Upper lobe of left lung (tissue), 6 donors: ENCODE measurements at regions not wholly inside any gene's neighbourhood (a gene's known extent, or its start where the extent isn't known, plus 50 kb on each side); places are given as distances from the start of the nearest gene placed in this dataset.
"Not testable (repeated sequence)": the region's sequence is repeated elsewhere in the genome, so short reads cannot be mapped to it uniquely, and the experiment has no call there.

Experiments used
- ATAC-seq, 2 donors: fragments of 200-7000 bp; cut with Tn5 transposase; one replicate each; pipeline ENCODE4 v1.9.1; 2022; ENCODE audit warnings: mild to moderate bottlenecking in 2 of 2, moderate library complexity in 2 of 2; ENCODE audit not compliant: low FRiP score in 2 of 2
- DNase-seq, 2 donors: peaks; one replicate each; pipeline ENCODE4 v3.0.0-alpha.2; 2019 to 2020
- H3K27ac ChIP-seq, 4 donors: fragments of 200-600 bp; sonication (generic); one replicate each; pipeline ENCODE4 v1.5.1; 2016 to 2019
- H3K27me3 ChIP-seq, 4 donors: fragments of 200-600 bp; sonication (generic); one replicate each; pipeline ENCODE4 v1.5.1; 2017 to 2019
- H3K36me3 ChIP-seq, 4 donors: fragments of 200-600 bp; sonication (generic); one replicate each; pipeline ENCODE4 v1.5.1; 2016 to 2019
- H3K4me1 ChIP-seq, 4 donors: fragments of 200-600 bp; sonication (generic); one replicate each; pipeline ENCODE4 v1.5.1; 2018 to 2019
- H3K4me3 ChIP-seq, 4 donors: fragments of 200-600 bp; sonication (generic); one replicate each; pipeline ENCODE4 v1.5.1; 2017 to 2019; ENCODE audit warnings: mild to moderate bottlenecking in 2 of 4, moderate library complexity in 1 of 4
- H3K9me3 ChIP-seq, 4 donors: fragments of 200-600 bp; sonication (generic); one replicate each; pipeline ENCODE4 v1.5.1; 2018 to 2019
- WGBS, 2 donors: methylation state at CpG; one replicate each; pipeline ENCODE4 v1.1.5; 2017 to 2018; 5-methylcytosine and 5-hydroxymethylcytosine counted together
- donor health status: DM: no; HTN: no; CAD: no; lungs with moderate emphysema.
- donor health status: DM: no; HTN: yes; CAD: no; lungs with severe emphysema.

DNA sequence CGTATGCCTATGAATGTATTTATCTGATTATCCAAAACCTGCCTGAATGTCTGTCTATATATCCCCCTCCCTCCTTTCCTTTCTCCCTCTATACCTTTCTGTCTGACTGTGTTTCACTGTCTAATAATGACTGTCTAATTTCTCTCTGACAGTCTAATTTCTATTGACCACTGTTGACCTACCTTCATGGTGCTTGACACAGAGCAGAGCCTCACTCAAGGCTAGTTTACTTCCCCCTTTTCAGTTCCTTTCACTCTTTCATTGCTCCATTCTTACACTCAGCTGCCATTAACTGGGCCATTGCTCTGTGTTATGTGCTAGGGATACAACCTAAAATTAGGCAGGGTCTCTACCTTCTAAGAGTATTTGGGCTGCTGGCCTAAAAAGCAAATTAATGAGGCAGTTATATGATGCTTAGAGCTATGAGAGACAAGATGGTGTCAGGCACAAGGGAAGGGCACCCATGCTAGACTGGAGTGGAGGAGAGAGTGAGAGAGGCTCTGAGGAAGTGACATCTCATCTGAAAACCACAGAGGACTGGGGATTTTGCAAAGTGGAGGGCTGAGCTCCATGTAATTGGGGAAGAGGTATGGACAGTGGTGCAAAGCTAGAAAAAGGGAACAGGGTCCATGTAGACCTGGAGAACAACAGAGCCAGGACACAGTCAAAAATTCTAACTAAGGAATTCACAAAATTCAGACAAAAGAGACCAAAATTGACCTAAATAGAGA lies 348.6 kb upstream of the CHRNA7 start:
- not testable (repeated sequence) for DNase-seq, ATAC-seq
- 94% methylated on average over 1 of the region's 1 CpG for WGBS, 2 donors

DNA sequence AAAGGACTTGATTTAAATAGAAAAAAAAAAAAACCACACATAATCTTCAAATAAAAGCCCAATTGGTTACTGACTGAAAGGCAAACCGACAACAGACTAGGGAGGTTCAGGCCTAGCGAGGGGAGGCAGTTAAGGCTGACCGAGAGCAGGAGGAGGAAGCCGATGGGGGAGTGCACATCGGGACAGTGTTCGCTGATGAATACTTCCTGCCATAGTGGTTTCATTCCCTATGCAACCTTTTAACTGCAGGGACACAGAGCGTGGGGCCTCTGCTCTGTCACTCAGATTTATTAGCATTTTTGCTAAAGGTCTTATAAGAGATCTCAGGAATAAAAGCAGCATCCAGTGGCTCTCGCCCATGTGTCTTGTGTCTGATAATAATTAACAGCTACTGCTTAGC lies 343.2 kb upstream of the CHRNA7 start:
- 60 to 73% methylated on average over 8 of the region's 8 CpGs for WGBS, 2 donors

More for the DNA sequence above, 348.6 kb upstream of the CHRNA7 start:
- H3K27ac ChIP-seq, H3K4me3 ChIP-seq, H3K4me1 ChIP-seq, H3K36me3 ChIP-seq, H3K27me3 ChIP-seq, H3K9me3 ChIP-seq: not testable (repeated sequence)

DNA sequence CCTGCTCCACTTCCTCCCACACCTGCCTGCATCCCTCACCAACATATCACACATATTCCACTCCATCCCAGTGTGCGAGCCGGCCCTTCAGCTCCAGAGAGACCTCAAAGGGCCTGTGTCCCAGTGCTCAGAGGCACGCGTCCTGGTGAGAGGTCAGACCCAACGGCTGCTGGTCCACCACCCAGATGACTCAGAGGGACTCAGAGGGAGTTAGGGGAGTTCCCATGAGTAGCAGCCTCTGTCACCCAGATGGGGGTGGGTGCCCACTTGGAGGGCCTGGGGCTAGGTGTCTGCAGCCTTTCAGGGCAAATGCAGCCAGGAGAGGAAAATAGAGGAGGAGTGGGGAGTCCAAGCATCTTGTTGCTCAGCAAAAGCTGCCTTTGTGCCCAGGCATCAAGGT lies 333.8 kb upstream of the CHRNA7 start:
- H3K9me3 ChIP-seq, H3K27ac ChIP-seq, H3K36me3 ChIP-seq, H3K4me1 ChIP-seq, ATAC-seq, H3K4me3 ChIP-seq, DNase-seq, H3K27me3 ChIP-seq: not testable (repeated sequence)
- 33% methylated on average over 1 of the region's 5 CpGs; no CpG with 5 or more reads in 1 of the 2 donors for WGBS, 2 donors

More for the DNA sequence above, 343.2 kb upstream of the CHRNA7 start:
- ATAC-seq, DNase-seq, H3K4me1 ChIP-seq, H3K27me3 ChIP-seq, H3K27ac ChIP-seq, H3K9me3 ChIP-seq, H3K4me3 ChIP-seq, H3K36me3 ChIP-seq: not testable (repeated sequence)

DNA sequence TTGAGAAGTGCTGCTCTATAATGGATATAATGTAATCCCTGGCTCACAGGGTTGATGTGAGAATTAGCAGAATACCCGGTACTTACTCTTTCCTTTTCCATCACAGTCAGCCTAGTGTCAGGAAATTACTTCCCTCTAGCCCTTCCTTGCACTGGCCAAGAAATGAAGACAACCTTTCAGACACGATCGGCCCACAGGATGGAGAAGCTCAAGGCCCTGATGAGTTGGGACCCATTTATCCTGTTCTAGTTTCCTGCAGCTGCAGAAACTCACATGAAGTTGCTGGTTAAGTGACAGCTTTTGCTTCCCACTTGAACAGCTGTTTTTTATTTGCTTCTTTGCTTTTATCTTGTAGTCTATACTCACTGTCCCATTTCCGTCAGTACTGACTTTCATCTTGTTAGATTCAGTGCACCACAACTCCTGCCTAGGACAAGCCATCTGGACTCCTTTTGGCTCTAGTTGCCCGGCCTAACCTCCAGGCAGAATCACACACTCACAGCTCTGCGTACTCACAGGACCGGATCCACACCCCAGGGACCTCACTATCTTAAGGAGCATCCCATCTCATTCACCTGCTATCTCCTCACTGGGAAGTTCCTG lies 325.1 kb upstream of the CHRNA7 start:
- not testable (repeated sequence) for H3K36me3 ChIP-seq, H3K27ac ChIP-seq, H3K4me1 ChIP-seq, H3K9me3 ChIP-seq, H3K4me3 ChIP-seq, H3K27me3 ChIP-seq, DNase-seq, ATAC-seq
- 45 to 64% methylated on average over 2 to 4 of the region's 7 CpGs for WGBS, 2 donors

DNA sequence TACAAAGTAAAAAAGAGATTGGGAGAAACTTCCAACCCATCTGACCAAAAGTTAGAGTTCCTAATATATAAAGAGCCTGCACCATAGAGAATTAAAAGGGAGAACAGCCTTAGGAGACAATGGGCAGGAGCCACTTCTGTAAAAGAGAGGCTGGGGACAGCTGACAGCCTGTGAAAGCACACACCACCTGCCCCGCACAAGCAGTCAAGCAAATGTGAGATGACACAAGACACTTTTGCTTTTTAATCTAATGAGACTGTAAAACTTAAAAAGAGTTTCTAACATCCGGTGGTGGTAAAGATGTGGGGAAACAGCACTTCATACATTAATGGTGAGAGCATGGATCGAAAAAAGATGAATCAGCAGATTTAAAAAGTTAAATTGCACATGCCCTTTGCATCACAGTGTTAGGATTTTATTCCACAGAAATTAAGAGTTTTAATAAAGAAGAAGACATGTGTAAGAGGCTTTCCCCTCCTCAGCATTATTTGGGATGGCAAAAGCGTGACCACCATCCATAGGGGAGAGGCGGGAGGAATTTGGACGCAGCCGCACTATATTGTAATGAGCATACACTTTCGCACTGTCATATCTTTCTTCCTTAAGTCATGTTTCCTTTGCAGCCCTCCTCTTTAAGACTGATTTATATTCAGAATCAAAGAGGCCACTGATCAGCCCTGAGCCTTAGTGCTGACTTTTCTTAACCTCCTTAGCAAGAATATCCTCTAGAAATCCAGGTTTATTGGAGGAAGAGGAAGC lies 322.2 kb upstream of the CHRNA7 start:
- H3K36me3 ChIP-seq, DNase-seq, H3K27ac ChIP-seq, H3K4me3 ChIP-seq, H3K9me3 ChIP-seq, H3K27me3 ChIP-seq, H3K4me1 ChIP-seq, ATAC-seq: not testable (repeated sequence)
- 78 to 83% methylated on average over 2 of the region's 8 CpGs for WGBS, 2 donors

DNA sequence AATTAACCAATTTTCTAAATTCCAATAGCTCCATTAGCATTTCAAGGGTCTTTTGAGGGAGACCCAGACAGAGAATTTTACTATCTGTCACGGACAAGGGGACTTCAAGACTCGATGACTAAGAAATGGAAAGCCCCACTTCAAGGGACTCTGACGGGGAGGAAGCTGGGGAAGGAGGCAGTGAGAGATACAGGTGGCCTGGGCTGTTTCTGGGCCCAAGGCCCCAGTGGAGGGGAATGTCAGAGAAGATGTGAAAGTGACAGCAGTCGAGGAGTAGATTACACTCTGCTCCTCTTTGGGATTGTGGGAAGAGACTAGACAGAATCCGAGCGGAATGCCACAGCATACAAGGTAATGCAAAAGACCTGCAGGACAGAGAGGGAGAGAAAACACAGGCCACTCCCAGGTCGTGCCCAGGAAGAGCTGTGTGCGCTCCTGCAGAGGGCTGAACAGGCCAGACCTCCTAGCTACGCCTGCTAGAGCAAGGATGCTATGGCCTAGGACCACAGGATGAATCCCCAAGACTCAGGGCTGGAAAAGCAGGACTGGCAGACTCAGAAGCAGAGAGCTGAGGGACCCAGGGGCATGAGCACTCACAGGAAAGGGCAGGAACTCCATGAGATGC lies 321.5 kb upstream of the CHRNA7 start:
- not testable (repeated sequence) for ATAC-seq, H3K4me1 ChIP-seq, H3K9me3 ChIP-seq, H3K27ac ChIP-seq, H3K36me3 ChIP-seq, DNase-seq, H3K4me3 ChIP-seq, H3K27me3 ChIP-seq
- WGBS, 2 donors = 57 to 80% methylated on average over 2 to 3 of the region's 9 CpGs

DNA sequence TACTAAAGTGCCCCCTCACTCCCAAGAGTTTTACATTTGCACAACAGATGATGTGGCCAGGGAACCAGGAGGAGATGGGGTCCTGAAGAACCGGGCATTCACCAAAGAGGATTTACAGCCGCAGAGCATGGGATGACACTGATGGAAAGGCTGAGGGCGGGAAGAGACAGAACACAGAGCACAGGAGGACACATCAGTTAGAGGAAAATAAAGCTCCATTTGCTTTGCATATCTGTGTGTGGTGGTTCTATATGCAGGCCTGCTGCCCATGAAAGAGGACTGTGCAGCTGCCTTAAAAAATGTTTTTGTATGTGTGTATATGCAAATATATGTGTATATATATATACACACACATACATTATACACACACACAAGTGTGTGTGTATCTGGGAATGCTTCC lies 320.8 kb upstream of the CHRNA7 start:
- H3K27ac ChIP-seq, ATAC-seq, H3K4me1 ChIP-seq, DNase-seq, H3K36me3 ChIP-seq, H3K27me3 ChIP-seq, H3K9me3 ChIP-seq, H3K4me3 ChIP-seq: not testable (repeated sequence)
- 70 to 84% methylated on average over 2 to 3 of the region's 3 CpGs for WGBS, 2 donors

DNA sequence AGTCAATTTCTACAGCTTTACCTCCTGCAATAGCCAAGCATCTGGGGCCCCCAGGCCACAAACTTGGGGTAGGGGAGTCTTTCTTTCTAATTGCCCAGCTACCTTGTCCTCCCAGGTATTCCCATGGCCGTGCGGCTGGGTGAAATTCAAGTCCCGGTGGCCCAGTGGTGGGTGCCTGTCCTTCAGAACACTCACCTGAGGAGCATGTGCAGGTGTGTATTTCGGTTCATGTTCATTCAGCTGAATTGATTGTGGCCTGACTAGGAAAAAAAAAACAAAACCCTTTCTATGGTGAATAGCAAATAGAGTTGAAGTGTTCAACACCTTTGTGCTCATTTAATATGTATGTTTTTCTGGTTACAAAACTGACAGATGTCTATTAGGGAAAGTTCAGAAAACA lies 319.5 kb upstream of the CHRNA7 start:
- not testable (repeated sequence) for ATAC-seq, H3K36me3 ChIP-seq, H3K9me3 ChIP-seq, DNase-seq, H3K27me3 ChIP-seq, H3K4me1 ChIP-seq, H3K27ac ChIP-seq, H3K4me3 ChIP-seq
- 87% methylated on average over 4 of the region's 4 CpGs; no CpG with 5 or more reads in 1 of the 2 donors for WGBS, 2 donors

DNA sequence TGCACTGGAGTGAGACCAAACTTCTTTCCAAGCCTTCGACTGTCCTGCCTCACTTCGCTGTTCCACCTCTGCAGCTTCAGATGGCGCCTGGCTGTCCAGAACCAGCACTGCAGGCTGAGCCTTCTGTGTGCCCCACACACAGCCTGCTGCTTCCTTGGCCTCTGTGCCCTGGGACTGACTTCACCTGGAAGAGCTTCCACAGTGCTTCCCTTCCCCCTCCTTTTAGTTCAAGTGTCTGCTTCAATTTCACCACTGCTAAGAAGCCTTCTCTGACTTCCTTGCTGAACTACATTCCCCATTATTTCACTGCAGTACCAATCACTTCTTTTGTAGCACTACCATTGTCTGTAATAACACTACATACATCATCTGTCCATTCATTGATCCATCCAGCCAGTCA lies 315.1 kb upstream of the CHRNA7 start:
- not testable (repeated sequence) for DNase-seq, H3K27ac ChIP-seq, H3K4me3 ChIP-seq, H3K9me3 ChIP-seq, H3K36me3 ChIP-seq, H3K27me3 ChIP-seq, H3K4me1 ChIP-seq, ATAC-seq
- 29% methylated on average over 3 of the region's 3 CpGs for WGBS, 2 donors

DNA sequence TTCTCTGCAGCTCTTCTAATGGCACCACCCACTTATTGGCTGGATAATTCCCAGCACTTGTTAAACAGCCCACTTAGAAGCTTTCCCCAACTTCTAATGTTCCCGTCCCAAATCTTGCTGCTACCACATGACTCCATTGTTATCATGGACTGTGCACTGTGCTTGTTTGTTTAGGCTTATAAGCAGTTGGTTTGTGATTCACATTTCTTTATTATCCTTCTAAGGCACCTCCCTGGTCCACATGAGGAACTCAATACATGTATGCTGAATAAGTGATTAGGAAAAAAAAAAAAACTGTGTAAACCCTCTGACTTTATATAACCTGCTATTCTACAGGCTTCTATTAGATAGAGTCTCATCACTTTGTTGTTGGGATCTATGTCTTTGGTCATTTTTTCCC lies 311.7 kb upstream of the CHRNA7 start:
- H3K27ac ChIP-seq, H3K9me3 ChIP-seq, H3K4me1 ChIP-seq, DNase-seq, H3K36me3 ChIP-seq, H3K27me3 ChIP-seq, ATAC-seq, H3K4me3 ChIP-seq: not testable (repeated sequence)
- WGBS, 2 donors = 75% methylated on average over 1 of the region's 1 CpG; no CpG with 5 or more reads in 1 of the 2 donors

DNA sequence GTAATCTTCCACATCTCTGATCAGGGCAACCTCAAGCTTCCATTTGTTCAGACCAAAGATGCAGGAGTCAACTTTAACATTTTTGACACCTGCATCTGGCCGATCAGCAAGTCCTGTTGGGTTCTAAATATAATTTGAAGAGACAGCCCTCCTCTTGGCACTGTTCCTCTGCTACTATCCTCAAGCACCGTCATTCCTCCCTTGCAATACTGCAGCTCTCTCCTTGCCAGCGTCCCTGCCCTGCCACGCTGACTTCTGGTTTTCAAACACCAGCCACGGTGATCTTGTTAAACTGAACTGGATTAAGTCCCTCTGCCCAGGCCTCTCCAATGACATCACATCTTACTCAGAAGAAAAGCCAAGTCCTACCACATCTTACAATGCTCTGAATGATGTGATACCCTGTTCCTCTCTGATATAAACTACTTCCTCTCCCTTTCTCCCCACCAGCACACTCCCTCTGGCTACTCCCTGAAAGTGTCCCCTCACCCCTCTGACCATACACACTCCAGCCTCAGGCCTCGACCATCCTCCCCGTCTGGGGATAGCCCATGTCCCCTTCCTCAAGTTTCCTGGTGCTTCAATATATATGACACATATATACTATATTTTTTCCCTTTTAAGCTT lies 310.8 kb upstream of the CHRNA7 start:
- not testable (repeated sequence) for H3K4me3 ChIP-seq, H3K9me3 ChIP-seq, ATAC-seq, H3K27ac ChIP-seq, DNase-seq, H3K36me3 ChIP-seq, H3K27me3 ChIP-seq, H3K4me1 ChIP-seq
- WGBS, 2 donors = 36 to 41% methylated on average over 7 of the region's 7 CpGs

DNA sequence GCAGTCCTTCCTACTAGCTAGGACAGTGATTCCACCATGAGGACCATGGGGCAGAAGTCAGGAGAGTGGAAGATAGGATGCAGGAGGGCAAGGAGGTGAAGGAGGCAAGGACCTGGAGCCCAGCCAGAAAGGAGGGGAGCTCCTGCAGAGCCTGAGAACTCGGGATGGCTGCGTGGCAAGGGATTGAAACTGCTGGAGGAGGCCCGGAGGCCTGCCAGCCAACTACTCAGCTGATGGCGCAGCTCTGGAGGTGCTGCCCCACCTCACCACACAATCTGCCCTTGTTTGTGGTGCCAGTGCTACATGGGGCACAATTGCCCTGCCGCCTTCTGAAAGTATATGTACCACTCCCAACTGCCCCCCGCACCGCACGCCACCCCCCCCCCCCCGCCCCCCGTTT lies 307.3 kb upstream of the CHRNA7 start:
- ATAC-seq = not testable (repeated sequence)
- 87 to 93% methylated on average over 3 to 10 of the region's 10 CpGs for WGBS, 2 donors

More for the DNA sequence above, 307.3 kb upstream of the CHRNA7 start:
- DNase-seq = peak in 1 of 2 donors; percentile 12
- H3K9me3 ChIP-seq, H3K36me3 ChIP-seq, H3K4me1 ChIP-seq, H3K27me3 ChIP-seq, H3K27ac ChIP-seq, H3K4me3 ChIP-seq: not testable (repeated sequence)
